PC-3 (cell line): ENCODE measurements at regions not wholly inside any gene's neighbourhood (a gene's known extent, or its start where the extent isn't known, plus 50 kb on each side); places are given as distances from the start of the nearest gene placed in this dataset.

Experiments used
- EZH2 ChIP-seq: fragments of 300-600 bp; sonication (generic); IDR thresholded peaks from one replicate; pipeline ENCODE4 v1.6.1; 2017; ENCODE audit warnings: antibody characterized with exemption, mild to moderate bottlenecking, low read length; ENCODE audit not compliant: unreplicated experiment
- EZH2phosphoT487 ChIP-seq: fragments of 300-600 bp; sonication (generic); IDR thresholded peaks from 2 replicates; pipeline ENCODE4 v1.6.1; 2018; ENCODE audit warnings: mild to moderate bottlenecking, antibody characterized with exemption, low read length, borderline replicate concordance
- TF ChIP-seq, protein P1 (sequence below): fragments of 300-600 bp; sonication (generic); conservative IDR thresholded peaks from 2 replicates; pipeline ENCODE4 v1.5.1; 2017; ENCODE audit warnings: antibody characterized with exemption, low read depth, mild to moderate bottlenecking, low read length

DNA sequence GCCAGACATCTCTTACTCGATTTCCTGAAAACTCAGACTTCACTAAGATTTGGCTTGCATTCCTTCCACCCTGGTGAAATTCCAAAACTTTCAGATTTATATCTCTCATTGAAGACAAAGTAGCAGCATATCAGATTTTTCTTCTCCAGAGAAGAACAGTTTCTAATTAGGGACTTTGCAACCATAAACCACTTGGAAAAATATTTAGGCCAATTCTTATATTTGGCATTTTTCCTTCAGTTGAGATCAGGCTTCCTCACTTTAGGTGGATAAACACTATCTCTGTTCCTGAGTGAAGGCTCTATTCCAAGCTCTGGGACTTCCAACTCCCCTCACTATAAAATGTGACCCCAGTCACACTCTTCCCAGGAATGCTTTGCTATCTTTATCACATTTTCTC, 1434.3 kb upstream of the FLRT2 start:
- TF ChIP-seq, protein P1, sequence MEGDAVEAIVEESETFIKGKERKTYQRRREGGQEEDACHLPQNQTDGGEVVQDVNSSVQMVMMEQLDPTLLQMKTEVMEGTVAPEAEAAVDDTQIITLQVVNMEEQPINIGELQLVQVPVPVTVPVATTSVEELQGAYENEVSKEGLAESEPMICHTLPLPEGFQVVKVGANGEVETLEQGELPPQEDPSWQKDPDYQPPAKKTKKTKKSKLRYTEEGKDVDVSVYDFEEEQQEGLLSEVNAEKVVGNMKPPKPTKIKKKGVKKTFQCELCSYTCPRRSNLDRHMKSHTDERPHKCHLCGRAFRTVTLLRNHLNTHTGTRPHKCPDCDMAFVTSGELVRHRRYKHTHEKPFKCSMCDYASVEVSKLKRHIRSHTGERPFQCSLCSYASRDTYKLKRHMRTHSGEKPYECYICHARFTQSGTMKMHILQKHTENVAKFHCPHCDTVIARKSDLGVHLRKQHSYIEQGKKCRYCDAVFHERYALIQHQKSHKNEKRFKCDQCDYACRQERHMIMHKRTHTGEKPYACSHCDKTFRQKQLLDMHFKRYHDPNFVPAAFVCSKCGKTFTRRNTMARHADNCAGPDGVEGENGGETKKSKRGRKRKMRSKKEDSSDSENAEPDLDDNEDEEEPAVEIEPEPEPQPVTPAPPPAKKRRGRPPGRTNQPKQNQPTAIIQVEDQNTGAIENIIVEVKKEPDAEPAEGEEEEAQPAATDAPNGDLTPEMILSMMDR, result no peak
- TF ChIP-seq EZH2, result no peak
- no peak for TF ChIP-seq EZH2phosphoT487
